Activated CD4-positive, alpha-beta T cell treated with anti-CD3 and anti-CD28 coated beads for 1 hour (primary cell): ENCODE measurements at regions not wholly inside any gene's neighbourhood (a gene's known extent, or its start where the extent isn't known, plus 50 kb on each side); places are given as distances from the start of the nearest gene placed in this dataset.
"Not testable (repeated sequence)": the region's sequence is repeated elsewhere in the genome, so short reads cannot be mapped to it uniquely, and the experiment has no call there.

ENCODE experiments used
- DNase-seq: peaks from one replicate; pipeline ENCODE4 v3.0.0-alpha.2; 2020

DNA sequence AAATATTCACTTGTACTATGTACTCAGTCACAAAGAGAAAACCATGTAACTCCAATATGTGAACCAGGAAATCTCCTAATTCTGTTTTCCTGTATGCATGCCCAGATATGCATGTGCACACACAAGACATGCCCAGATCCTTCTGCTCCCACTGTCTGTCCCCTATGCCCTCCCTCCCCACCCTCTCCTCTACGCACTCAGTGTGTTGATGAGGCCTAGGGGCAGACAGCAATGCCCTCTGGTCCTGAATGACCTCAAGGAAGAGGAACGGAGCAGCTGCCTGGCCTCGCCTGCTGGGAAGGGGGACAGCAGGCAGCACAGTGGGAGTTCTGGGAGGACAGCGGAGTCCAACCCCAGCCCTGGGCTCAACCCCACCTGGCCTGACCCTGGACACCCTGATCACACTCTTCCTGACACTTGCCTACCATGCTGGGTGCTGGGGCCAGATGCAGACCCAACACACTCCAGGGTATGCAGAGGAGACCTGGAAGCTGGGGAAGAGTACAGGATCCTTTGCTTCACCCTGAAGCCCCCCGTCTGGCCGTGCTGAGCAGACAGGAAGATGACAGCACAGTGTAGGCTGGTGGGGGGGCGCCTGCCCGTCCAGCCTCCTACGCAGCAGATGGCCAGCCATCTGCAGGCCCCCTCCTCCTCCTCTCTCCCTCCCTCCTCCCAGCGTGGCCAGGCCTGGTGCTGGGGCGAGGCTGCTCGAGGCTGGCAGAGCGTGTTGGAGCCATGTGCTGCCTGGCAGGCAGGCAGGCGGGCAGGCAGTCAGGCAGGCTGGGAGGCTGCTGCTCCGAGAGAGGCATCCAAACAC is 106.6 kb upstream of the NCOR2 start:
- no peak for DNase-seq

DNA sequence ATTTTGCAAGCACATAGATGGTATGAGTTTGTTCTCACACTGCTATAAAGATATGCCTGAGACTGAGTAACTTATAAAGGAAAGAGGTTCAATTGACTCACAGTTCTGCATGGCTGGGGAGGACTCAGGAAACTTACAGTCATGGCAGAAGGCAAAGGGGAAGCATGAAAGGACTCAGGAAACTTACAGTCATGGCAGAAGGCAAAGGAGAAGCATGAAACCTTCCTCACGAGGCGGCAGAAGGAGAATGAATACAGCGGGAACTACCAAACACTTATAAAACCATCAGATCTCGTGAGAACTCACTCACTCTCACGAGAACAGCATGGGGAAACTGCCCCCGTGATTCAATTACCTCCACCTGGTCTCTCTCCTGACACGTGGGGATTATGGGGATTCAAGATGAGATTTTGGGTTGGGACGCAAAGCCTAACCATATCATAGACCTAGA is 101.9 kb upstream of the NCOR2 start:
- DNase-seq, result not testable (repeated sequence)

DNA sequence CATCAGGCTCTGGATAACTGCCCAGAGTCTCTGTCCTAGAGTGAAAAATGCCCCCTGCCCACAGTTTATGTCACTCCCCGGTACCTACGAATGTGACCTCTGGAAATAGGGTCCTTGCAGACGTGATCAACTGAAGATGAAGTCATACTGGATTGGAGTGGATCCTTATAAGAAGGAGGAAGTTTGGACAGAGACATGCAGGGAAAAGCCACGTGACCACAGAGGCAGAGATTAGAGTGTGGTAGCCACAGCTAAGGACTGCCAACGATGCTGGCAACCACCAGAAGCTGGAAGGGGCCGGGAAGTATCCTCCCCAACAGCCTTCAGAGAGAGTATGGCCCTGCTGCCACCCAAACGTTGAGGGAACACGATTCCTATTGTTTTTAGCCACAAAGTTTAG is 101.2 kb upstream of the NCOR2 start:
- no peak for DNase-seq

DNA sequence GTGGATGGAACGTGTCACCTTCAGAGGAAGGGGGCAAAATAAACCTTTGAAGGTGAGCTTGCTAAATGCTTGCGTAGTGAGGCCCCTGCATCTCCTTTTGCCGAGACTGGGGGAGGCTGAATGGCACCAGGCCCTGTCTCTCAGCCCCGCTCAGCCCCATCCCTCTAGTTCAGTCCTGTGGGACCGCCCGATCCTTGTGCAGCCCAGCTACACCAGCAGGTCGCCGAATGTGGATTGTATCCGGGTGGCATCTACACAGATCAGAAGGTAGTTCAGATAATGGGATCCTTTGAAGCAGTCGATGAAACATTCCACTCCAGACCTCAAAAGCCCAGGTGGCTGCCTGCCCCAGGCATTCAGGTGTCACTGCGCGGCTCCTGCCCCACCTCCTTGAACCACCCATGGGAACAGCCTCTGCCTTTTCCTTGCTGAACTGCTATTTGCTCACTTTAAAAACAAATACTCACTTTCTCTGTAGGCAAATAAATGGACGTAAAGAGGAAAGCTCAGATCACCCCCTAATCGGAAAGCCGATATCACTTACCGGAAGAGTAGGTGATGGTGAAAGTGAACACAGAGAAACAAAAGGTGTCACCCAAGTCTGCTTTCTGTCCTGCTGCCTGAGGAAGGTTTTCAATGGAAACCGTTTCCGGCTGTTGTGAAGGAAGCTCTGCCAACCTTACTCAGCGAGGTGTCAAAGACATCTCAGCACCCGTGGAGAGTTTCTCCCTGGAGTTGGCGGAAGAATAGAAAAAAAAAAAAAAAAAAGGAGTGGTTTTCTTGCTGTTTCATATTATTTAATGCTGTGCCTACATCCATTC is 100.3 kb upstream of the NCOR2 start:
- DNase-seq, result no peak

DNA sequence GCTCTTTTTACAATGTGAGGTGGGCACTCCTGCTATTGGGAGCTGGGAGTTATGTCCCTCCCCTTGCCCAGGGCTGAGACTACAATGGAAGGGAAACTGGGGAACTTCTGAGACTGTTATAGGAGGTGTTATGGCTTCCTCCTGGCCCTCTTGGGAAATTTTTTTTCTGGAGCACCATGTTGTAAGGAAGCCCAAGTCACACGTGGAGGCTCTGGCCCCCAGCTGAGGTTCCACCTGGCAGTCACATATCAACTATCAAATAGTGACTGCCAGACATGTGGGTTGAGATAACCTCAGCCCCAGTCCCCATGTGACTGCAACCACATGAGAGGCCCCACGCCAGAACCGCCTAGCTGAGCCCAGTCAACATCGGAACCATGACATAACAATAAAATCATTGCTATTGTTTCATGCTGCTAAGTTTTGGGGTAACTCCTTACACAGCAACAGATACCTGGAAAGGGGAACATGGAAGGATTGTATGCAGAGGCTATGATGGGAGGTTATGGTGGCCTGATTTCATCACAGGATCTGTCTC is 99.4 kb upstream of the NCOR2 start:
- no peak for DNase-seq

DNA sequence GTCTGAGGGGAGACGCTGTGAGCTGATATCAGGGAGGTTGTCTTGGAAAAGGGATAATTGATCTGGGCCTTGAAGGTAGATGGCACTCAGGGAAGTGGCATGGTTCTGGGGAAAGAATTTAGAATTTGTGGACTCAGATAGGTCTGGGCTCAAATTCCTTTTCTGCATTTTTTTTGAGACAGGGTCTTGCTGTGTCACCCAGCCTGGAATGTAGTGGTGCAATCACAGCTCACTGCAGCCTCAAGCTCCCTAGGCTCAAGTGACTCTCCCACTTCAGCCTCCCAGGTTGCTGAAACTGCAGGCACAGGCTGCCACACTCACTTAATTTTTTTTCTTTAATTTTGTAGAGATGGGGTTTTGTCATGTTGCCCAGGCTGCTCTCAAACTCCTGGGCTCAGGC is 98.1 kb upstream of the NCOR2 start:
- no peak for DNase-seq

DNA sequence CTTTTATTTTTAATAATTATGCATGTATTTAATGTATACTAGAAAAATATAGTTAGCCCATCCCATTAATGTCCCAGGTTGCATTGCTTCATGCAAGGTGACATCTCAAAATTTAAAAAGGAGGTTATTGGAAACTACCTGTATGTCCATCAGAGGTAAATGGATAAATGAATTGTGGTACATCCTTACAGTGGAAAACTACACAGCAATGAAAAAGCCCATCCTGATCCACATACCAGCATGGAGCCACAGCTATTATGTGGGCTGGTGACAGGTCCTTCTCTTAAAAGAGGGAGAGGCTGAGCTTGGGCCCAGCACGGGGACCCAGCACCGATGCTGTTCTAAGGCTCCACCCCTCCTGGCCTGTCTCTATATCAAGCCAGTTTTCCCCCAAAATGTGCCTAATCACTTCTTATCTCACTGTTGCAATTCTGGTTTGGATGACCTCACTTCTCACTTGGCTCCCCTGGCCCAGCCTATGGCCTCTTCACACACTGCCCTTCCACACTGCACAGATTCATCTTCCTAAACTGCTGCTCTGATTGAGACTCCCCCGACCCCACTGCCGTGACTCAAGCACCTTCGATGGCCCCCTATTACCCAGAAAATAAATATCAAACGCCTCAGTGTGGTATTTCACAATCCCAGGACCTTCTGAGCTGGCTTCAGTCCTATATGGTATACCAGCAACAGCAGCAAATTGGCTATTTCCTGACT is 97.1 kb upstream of the NCOR2 start:
- no peak for DNase-seq

DNA sequence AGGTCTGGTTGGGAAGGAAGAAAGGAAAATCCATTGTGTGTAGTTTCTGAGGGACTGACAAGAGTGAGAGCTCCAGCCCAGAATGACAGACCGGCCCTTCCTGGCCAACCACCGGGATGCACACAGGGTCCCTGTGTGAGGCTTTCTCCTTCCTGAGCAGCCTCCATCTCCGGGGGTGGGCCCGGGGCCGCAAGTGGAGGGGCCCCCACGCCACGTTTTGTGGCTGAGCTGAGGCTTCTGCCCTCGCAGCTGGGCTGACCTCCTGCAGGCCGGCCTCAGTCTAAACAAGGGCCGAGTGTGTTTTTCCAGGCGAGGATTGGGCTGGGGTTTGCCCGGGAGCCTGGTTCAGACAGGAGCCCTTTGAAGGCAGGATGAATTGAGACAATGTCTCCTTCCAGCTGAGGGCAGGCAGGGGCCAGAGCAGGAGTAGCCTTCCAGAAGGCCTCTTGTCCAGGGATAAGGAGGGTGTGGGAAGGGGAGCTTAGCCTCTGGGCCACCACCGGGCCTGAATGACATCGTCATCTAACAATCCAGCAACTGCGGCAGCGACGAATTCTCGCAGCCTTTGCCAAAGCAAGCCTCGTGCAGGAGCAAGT is 96.5 kb upstream of the NCOR2 start:
- DNase-seq, result no peak

DNA sequence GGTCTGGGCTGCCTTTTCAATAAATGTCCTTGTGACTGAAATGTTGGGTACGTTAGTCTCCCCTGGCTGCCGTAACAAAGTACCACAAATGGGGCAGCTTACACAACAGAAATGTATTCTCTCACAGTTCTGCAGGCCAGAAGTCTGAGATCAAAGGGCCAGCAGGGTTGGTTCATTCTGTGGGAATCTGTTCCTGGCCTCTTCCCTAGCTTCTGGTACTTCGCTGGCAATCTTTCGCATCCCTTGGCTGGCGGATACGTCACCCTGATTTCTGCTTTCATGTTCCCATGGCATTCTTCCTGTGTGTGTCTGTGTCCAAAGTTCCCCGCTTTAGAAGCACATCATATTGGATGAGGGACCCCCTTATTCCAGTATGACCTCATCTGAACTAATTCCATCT is 95.8 kb upstream of the NCOR2 start:
- no peak for DNase-seq

DNA sequence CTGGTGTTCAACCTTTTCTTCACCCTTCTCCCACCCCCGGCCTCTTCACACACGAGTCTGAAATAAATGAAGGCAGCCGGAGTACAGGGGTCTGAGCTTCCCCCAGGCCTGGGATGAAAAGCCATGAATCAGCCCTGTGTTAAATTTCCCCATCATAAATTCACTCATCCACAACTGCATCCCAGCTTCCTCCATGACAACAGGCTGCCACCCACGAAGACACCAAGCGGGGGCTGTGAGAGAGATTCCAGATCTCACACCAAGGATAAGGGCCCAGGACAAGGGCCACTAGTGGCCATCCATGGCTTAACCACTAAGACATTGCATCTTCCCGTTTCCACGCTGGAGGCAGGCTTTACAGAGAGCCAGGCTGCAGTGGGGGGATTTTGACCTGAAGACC is 93.9 kb upstream of the NCOR2 start:
- DNase-seq, result no peak

DNA sequence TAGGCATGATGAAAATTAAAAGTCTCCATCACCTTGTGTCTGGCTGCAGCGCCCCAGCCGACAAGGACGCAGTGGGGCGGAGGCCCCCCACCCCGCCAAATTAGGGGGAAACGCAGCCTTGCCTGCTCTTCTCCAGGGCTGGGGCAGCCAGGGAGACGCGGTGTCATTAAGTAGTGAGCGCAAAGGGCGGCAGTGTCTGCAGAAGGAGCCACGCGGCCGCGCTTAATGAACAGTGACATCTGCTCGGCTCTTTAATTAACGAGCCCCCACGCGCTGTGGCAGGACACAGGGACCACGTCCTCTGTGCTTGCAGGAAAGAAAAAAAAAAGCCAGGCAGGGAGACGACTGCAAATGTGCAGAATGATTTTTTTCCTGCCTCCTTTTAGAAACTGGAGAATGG is 93.4 kb upstream of the NCOR2 start:
- no peak for DNase-seq

DNA sequence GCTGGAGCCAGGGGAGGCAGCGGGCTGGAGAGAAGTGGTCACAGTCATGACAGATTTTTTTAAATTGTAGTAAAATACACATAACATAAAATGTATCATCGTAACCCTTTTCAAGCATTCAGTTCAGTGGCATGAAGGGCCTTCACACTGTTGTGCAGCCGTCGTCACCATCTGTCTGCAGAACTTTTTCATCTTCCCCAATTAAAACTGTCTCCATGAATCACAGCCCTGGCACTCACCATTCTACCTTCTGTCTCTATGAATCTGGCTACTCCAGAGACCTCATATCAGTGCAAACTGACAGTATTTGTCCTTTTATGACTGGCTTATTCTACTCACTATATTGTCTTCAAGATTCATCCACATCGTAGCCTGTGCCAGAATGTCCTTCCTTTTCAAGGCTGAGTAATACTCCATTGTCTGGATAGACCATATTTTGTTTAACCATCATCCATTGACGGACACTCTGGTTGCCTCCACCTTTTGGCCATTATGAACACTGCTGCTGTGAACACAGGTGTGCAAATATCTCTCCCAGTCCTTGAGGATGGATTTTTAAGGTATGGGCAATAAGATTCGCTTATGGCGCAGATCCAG is 91.5 kb upstream of the NCOR2 start:
- no peak for DNase-seq

DNA sequence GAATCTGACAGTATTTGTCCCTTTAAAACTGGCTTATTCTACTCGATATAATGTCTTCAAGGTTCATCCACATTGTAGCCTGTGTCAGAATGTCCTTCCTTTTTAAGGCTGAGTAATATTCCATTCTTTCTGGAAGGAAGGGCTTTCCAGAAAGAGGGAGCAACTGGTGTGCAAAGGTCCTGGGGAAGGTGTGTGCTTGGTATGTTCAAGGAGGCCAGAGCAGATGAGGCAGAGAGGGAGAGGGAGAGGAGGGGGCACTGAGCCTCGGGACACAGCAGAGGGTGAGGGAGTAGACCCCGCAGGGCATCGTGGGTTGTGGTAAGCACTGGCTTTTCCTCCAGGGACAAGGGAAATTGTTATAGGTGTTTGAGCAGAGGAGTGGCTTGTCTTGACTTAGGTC is 90.9 kb upstream of the NCOR2 start:
- no peak for DNase-seq

DNA sequence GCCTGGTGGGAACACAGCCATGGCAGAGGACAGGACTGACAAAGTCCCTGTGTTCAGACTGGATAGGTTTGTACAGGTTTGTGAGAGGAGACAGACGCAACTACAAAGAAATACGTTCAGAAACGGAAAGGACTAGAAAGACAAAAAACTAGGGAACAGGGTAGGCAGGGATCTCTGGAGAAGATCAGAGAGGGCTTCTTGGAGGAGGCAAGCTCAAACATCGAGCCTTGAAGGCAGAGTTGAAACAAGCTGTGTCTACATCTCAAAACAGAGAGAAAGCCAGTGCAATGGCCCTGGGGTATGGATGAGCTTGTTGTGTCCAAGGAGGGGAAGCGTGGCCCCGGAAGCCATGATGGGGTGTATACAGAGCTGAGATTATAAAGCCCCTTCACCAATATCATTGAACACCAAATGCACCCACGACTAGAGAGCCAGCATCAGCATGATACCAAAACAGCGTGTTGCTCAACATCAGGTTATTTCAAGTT is 89.6 kb upstream of the NCOR2 start:
- no peak for DNase-seq

DNA sequence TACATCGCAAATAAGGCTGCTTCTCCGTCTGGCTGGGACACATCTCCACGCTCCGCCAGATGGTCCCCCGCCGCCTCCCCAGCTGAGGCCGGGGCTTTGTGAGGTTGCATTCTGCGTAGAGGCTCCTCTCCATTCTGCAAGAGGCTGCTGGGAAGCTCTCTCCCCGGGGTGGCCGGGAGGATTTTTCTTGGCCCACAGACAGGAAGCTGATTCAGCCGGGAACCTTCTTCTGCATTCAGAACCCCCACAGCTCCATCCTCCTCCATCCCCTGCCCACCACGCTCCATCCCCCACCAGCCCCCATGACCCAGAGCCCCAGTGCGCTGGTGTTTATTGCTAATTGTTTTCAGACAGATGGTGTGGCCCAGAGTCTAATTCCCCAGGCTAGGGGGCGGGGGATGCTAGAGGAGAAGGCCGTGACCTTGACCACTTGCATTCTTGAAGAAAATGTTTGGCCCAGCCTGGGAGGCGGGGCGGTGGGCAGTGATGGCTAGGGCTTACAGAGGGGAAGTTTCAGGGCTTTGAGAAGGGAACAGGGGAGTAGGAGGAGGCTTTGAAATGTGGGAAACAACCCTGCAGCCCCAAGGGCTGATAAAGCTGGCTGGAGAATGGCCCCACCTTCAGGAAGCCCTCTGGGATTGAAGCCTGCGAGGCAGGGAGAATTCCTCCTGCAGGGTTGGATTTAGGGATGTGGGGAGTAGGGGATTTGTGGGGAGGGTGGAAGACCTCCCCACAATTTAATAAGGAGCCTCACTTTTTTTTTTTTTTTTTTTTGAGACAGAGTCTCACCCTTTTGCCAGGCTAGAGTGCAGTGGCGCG is 88.5 kb upstream of the NCOR2 start:
- no peak for DNase-seq

DNA sequence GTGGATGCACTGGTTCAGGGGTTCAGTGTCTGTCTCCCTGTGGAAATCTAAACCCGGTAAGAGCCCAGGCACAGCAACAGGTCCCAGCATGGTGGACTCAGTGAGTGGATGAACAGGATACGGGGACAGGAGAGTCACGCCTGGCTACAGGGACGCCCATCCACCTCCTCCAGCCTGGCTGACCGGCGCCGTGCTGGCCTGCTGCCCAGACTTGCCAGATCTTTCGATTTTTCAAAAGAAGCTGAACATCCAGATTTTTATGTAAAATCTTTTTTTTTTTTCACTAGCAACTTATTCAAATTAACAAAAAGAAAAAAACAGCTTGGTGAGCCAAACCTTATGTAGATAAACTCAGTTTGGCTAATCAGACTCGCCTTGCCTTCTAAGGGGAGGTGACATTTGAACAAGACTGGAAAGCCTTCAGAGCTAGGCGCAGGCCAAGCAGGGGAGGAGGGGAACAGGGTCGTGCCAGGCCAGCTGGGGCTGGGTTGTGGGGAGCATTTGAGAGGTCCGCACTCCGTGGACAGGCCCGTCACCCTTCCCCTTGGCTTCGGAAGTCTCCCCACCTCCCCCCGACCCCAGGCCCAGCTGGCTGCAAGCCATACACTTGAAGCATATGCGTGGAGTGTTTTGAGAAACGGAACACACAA is 87.8 kb upstream of the NCOR2 start:
- no peak for DNase-seq

DNA sequence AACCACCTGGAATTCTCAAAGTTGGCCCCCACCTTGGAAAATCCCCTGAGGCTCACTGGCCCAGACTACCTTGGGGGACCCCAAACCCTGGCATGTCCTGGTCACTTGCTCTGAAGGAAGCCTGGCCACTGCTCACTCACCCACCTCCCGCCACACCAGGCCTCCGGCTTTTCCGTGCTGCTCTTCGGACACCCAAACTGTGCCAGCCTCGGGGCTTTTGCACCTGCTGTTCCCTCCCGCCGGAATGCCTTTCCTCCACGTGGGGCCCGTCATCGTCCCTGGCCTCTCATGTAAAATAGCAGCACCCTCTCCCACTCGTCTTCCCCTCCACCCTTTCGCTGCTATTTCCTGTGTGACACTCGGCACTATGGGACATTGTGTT is 87.2 kb upstream of the NCOR2 start:
- no peak for DNase-seq

DNA sequence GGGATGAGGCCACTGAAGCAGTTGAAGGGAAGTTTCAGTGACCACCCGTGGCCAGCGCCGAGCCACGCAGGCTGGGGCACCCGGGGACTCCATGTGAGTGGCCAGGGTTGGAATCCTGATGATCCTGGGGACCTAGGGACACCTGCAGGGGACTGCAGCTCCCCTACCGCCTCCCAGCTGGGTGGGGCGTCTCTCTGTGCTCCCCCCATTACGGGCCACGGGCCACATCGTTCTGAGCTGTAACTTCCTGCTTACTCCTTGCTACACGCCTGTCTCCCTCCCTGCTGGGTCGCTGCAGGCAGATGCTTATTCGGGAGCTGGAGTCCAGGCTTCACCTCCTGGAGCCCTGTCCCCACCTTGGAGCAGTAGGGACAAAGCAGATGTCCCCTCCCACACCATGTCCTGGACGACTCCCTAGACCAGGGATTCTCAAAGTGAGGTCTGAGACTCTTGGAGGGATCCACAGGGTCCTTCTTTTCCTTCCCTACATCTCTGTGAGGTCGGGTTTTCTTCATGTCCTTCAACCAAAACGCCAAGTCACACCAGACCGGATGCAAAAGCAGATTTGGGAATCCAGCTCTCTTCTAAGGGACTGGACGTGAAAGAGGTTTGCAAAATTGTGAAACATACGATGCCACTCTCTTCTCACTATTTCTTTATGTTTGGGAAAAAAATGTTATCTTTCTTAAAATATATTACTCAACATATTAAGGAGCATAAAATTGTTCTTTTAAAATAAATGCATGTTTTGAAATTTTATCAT is 85.9 kb upstream of the NCOR2 start:
- DNase-seq, result no peak

DNA sequence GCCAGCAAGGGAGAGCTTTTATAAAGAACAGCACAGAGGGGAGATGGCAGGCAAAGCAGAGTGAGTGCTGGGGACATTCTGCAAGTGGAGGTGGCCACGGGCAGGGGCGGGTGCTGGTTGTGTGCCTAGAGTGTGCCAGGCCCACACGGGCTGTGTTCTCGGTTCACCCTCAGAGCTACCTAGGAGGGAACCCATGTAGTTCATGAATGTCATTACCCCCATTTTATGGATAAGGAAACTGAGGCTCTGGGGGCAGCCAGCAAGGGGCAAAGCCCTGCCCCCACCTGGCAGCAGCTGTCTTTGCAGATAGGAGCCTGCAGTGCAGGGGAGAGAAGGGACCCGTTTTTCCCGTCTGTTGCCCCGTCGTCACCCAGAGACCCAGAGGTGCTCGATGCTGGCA is 85.2 kb upstream of the NCOR2 start:
- DNase-seq, result no peak
